ENCODE measurements at regions not wholly inside any gene's neighbourhood (a gene's known extent, or its start where the extent isn't known, plus 50 kb on each side); places are given as distances from the start of the nearest gene placed in this dataset.

DNA sequence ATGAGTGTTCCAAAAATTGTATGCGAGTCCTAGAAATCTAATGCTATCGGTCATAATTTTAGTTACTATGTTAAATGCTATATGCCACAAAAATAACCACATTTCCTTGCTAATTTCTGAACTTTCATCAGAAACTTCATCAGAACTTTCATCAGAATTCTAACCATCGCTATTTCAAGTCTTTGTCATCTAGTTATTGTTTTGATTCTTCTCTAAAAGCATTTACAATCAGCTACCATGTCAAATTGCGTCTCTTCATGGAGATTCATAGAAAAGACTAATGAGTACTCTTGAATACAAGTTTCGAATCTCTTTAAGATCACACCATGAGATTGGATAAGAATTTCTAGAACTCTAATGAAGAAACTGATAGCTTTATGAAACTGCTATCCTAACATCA is 52.7 kb upstream of the TM9SF2 start:
- WGBS (ENCODE audit: insufficient coverage) = 33% methylated on average over 1 of the region's 5 CpGs
- ATAC-seq (replicated peaks in 1 of 4) (no peak), DNase-seq (no peak)
- Mint-ChIP-seq H3K4me3 (no peak overlapping the region), H3K27ac (no peak overlapping the region), H3K27me3 (peaks cover 3 to 9% of the 10 kb centered on the region in 2 donors), H3K4me1 (no peaks in the 10 kb centered on the region), H3K9me3 (no peaks in the 10 kb centered on the region), H3K36me3 (no peaks in the 10 kb centered on the region)
- H3K4me3 ChIP-seq (ENCODE audit: control insufficient read depth in 1 of 2, extremely low read depth in 1 of 2, low read length in 1 of 2) = no peak overlapping the region
- POLR2A ChIA-PET = interaction anchor here in 1 of 2 donors (0.6 to 0.7 kb wide), 2 partner anchors 124 to 158 kb away, joined by 6 to 11 read pairs; partner anchors contain the start of gene CLYBL
- no peaks in the 10 kb centered on the region for H3K9me3 ChIP-seq
- H3K27me3 ChIP-seq (replicated peaks in 1 of 2; ENCODE audit: control insufficient read depth in 2 of 2, extremely low read depth in 1 of 2, insufficient read depth in 2 of 2, low read length in 1 of 2) = peaks cover 0 to 2% of the 10 kb centered on the region in 2 experiments
- H3K36me3 ChIP-seq (ENCODE audit: control insufficient read depth in 2 of 2, extremely low read depth in 1 of 2, insufficient read depth in 1 of 2, low read length in 1 of 2) = no peaks in the 10 kb centered on the region
- no peaks in the 10 kb centered on the region for H3K4me1 ChIP-seq (ENCODE audit: control insufficient read depth in 1 of 2, extremely low read depth in 1 of 2, insufficient read depth in 2 of 2, low read length in 2 of 2)
- CTCF ChIA-PET = interaction anchor here in 1 of 2 donors (0.7 to 1.3 kb wide), 3 partner anchors 89 to 283 kb away, joined by 4 to 5 read pairs (median 4); no protein-coding TSS in a partner anchor
- no peak overlapping the region for H3K27ac ChIP-seq (ENCODE audit: low read length)

DNA sequence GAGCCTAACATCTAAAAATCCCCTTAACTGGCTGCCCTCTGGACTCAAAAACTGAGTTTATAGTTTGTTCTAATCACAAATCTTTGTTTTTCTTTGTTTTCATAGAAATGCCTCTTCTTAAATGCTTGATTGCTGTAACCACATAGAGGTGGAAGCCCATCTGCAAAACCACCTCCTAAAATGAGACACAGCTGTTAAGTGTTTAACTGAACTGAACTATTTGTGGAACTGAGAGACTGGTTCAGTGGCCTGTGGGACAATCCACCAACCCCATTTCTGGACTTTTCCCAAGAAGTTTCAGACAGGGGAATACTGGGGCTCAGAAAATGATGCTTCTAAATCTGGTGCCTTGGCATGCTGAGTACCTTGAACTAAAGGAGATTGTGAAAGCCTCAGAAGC is 50.9 kb upstream of the TM9SF2 start:
- Mint-ChIP-seq H3K36me3 (no peaks in the 10 kb centered on the region), H3K9me3 (peaks cover 0 to 6% (median 5%) of the 10 kb centered on the region in 3 donors)
- POLR2A ChIA-PET = interaction anchor here (0.6 kb wide), 2 partner anchors 36 to 131 kb away, joined by 3 read pairs; no protein-coding TSS in a partner anchor

More for the DNA sequence above, 50.9 kb upstream of the TM9SF2 start:
- H3K4me1 ChIP-seq (ENCODE audit: control insufficient read depth in 1 of 2, extremely low read depth in 1 of 2, insufficient read depth in 2 of 2, low read length in 2 of 2) = no peaks in the 10 kb centered on the region
- H3K27me3 Mint-ChIP-seq = peaks cover 3 to 9% of the 10 kb centered on the region in 2 donors
- H3K27me3 ChIP-seq (replicated peaks in 1 of 2; ENCODE audit: control insufficient read depth in 2 of 2, extremely low read depth in 1 of 2, insufficient read depth in 2 of 2, low read length in 1 of 2) = peaks cover 0 to 2% of the 10 kb centered on the region in 2 experiments
- no peak for DNase-seq
- H3K27ac Mint-ChIP-seq = no peak overlapping the region
- H3K27ac ChIP-seq (ENCODE audit: low read length) = no peak overlapping the region
- no peaks in the 10 kb centered on the region for H3K4me1 Mint-ChIP-seq
- H3K9me3 ChIP-seq = no peaks in the 10 kb centered on the region
- H3K4me3 ChIP-seq (ENCODE audit: control insufficient read depth in 1 of 2, extremely low read depth in 1 of 2, low read length in 1 of 2) = no peak overlapping the region
- no peak overlapping the region for H3K4me3 Mint-ChIP-seq
- H3K36me3 ChIP-seq (ENCODE audit: control insufficient read depth in 2 of 2, extremely low read depth in 1 of 2, insufficient read depth in 1 of 2, low read length in 1 of 2) = no peaks in the 10 kb centered on the region
- ATAC-seq (replicated peaks in 1 of 4) = no peak
- CTCF ChIA-PET = interaction anchor here (0.6 to 1.2 kb wide), 4 partner anchors 14 to 470 kb away, joined by 3 to 4 read pairs (median 4); no protein-coding TSS in a partner anchor

All from T-cell (primary cell).